Esophagus squamous epithelium (tissue), 4 donors: ENCODE measurements at regions not wholly inside any gene's neighbourhood (a gene's known extent, or its start where the extent isn't known, plus 50 kb on each side); places are given as distances from the start of the nearest gene placed in this dataset.

Experiments
- POLR2A ChIP-seq, 4 donors: fragments of 450-650 bp; IDR thresholded peaks; one replicate each; pipeline ENCODE4 v1.6.1; 2017; ENCODE audit warnings: antibody characterized with exemption in 4 of 4, mild to moderate bottlenecking in 4 of 4, moderate library complexity in 3 of 4
- TF ChIP-seq, protein P1 (sequence below), 6 experiments: fragments of 450-650 bp in 4 of 6; fragments of 200-600 bp in 2 of 6; sonication (generic) in 2 of 6; IDR thresholded peaks; one replicate each; pipeline ENCODE4 v1.5.1; 2016 to 2019; ENCODE audit warnings: antibody characterized with exemption in 6 of 6, mild to moderate bottlenecking in 4 of 6, moderate library complexity in 4 of 6

DNA sequence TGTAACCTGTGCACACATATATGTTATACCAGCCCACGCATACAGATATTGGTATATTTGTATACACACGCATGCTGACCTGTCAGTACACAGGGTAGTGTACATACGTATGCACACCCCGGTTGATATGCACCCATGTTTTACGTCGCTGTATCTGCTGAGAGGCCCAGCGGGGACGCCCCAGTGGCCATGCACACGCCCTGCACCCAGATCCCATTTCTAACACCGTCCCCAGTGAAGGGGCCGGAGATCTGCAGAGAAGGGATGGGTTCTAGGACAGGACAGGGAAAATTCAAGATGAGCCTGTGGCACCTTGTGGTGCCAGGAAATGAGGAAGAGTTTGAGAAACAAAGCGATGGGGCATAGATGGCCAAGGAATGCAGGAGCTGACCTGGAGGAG lies 57.2 kb upstream of the TTC34 start:
- TF ChIP-seq, protein P1, sequence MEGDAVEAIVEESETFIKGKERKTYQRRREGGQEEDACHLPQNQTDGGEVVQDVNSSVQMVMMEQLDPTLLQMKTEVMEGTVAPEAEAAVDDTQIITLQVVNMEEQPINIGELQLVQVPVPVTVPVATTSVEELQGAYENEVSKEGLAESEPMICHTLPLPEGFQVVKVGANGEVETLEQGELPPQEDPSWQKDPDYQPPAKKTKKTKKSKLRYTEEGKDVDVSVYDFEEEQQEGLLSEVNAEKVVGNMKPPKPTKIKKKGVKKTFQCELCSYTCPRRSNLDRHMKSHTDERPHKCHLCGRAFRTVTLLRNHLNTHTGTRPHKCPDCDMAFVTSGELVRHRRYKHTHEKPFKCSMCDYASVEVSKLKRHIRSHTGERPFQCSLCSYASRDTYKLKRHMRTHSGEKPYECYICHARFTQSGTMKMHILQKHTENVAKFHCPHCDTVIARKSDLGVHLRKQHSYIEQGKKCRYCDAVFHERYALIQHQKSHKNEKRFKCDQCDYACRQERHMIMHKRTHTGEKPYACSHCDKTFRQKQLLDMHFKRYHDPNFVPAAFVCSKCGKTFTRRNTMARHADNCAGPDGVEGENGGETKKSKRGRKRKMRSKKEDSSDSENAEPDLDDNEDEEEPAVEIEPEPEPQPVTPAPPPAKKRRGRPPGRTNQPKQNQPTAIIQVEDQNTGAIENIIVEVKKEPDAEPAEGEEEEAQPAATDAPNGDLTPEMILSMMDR (IDR thresholded peaks at IDR 0.05), result no peak
- no peak for TF ChIP-seq POLR2A (IDR thresholded peaks at IDR 0.05)
